Smooth muscle cell (in vitro differentiated cells): ENCODE measurements at regions not wholly inside any gene's neighbourhood (a gene's known extent, or its start where the extent isn't known, plus 50 kb on each side); places are given as distances from the start of the nearest gene placed in this dataset.

Experiments
- DNase-seq: peaks from one replicate; lab custom pipeline; 2025; ENCODE audit not compliant: unreplicated experiment; lab: John Stamatoyannopoulos, UW
- H2AFZ ChIP-seq: fragments of 200-600 bp; sonication (generic); 2 replicates; pipeline ENCODE4 v1.6.0; 2016; ENCODE audit warnings: antibody characterized with exemption, low read depth, mild to moderate bottlenecking
- H3F3A ChIP-seq: fragments of 200-600 bp; sonication (generic); 2 replicates; pipeline ENCODE4 v1.6.0; 2017; ENCODE audit warnings: antibody characterized with exemption, low read depth
- H3K27ac ChIP-seq: fragments of 200-600 bp; sonication (generic); 2 replicates; pipeline ENCODE4 v1.5.1; 2016; ENCODE audit warnings: low read depth, mild to moderate bottlenecking
- H3K27me3 ChIP-seq: fragments of 200-600 bp; sonication (generic); 2 replicates; pipeline ENCODE4 v1.6.1; 2016; ENCODE audit warnings: low read depth, mild to moderate bottlenecking
- H3K36me3 ChIP-seq: fragments of 200-600 bp; sonication (generic); 2 replicates; pipeline ENCODE4 v1.5.1; 2016; ENCODE audit warnings: low read depth
- H3K4me1 ChIP-seq: fragments of 200-600 bp; sonication (generic); 2 replicates; pipeline ENCODE4 v1.5.1; 2016; ENCODE audit warnings: low read depth
- H3K4me2 ChIP-seq: fragments of 200-600 bp; sonication (generic); 2 replicates; pipeline ENCODE4 v1.6.0; 2016; ENCODE audit warnings: mild to moderate bottlenecking
- H3K4me3 ChIP-seq: fragments of 200-600 bp; sonication (generic); 2 replicates; pipeline ENCODE4 v1.5.1; 2016; ENCODE audit warnings: mild to moderate bottlenecking
- H3K79me2 ChIP-seq: fragments of 200-600 bp; sonication (generic); 2 replicates; pipeline ENCODE4 v1.6.0; 2016; ENCODE audit warnings: low read depth, mild to moderate bottlenecking
- H3K9ac ChIP-seq: fragments of 200-600 bp; sonication (generic); 2 replicates; pipeline ENCODE4 v1.6.0; 2016; ENCODE audit warnings: low read depth
- H3K9me3 ChIP-seq: fragments of 200-600 bp; sonication (generic); replicated peaks from 2 replicates; pipeline ENCODE4 v1.5.1; 2016; ENCODE audit warnings: low read depth
- H4K20me1 ChIP-seq: fragments of 200-600 bp; sonication (generic); 2 replicates; pipeline ENCODE4 v1.6.0; 2016; ENCODE audit warnings: low read depth
- CTCF ChIP-seq: fragments of 200-600 bp; sonication (generic); IDR thresholded peaks from 2 replicates; pipeline ENCODE4 v1.5.1; 2017; ENCODE audit warnings: borderline replicate concordance, mild to moderate bottlenecking, antibody characterized with exemption; ENCODE audit not compliant: insufficient read depth, poor library complexity, severe bottlenecking
- WGBS: methylation state at CpG from one replicate; pipeline ENCODE4 v1.1.7; 2016; ENCODE audit warnings: low lambda C conversion rate; 5-methylcytosine and 5-hydroxymethylcytosine counted together

DNA sequence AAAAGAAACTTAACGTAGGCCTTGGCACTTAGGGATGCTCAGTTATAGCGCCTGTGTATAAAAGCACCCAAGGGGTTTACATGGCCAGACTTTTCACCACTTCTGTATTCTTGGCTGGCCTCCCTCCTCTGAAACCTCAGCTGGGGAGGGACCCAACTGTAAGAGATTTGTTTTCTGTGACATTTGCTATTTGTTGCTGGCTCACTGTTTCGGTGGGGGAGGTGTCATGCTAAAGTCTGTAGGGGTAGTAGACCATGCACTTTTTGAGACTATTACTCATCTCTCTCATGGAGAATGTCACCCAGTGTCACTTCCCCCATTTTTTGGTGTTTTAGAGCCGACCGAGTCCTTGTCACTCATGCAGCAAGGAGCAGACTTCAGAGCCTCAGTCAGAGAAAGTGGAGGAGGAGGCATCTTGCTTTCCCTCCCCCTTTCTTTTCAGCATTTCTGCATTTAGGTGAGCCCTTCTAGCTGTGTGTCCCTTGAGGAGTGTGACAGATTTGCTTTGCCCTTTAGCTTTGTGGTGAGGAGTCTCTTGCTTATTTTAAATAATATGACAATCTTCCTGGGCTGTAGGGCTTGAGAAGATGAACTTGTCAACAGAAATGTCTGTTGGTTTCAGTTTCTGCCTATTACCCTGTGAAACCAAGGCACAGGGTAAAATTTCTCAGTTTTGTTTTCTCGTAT, 160.1 kb downstream of the FASLG start:
- Histone ChIP-seq H3K27ac (no peak overlapping the region), H3K79me2 (no peaks in the 10 kb centered on the region), H3K36me3 (no peaks in the 10 kb centered on the region), H3K9me3 (no peaks in the 10 kb centered on the region), H3K9ac (no peak overlapping the region), H3K27me3 (no peaks in the 10 kb centered on the region), H3K4me1 (no peaks in the 10 kb centered on the region), H4K20me1 (no peaks in the 10 kb centered on the region), H3K4me3 (no peak overlapping the region), H2AFZ (no peak overlapping the region), H3K4me2 (no peak overlapping the region), H3F3A (no peaks in the 10 kb centered on the region)
- DNase-seq: no peak
- TF ChIP-seq CTCF: no peak
- 75% methylated on average over 6 of the region's 6 CpGs for WGBS

GRCh38 chr1:172820475-172821158, 161.7 kb downstream of the FASLG start:
- Histone ChIP-seq H3K27me3 (no peaks in the 10 kb centered on the region), H3K9me3 (no peaks in the 10 kb centered on the region), H3K79me2 (no peaks in the 10 kb centered on the region), H2AFZ (no peak overlapping the region), H4K20me1 (no peaks in the 10 kb centered on the region), H3K4me3 (no peak overlapping the region), H3K4me1 (no peaks in the 10 kb centered on the region), H3K9ac (no peak overlapping the region), H3K4me2 (no peak overlapping the region), H3F3A (no peaks in the 10 kb centered on the region), H3K36me3 (no peaks in the 10 kb centered on the region), H3K27ac (no peak overlapping the region)
- DNase-seq: no peak
- TF ChIP-seq CTCF: no peak
- 72% methylated on average over 4 of the region's 4 CpGs for WGBS

DNA sequence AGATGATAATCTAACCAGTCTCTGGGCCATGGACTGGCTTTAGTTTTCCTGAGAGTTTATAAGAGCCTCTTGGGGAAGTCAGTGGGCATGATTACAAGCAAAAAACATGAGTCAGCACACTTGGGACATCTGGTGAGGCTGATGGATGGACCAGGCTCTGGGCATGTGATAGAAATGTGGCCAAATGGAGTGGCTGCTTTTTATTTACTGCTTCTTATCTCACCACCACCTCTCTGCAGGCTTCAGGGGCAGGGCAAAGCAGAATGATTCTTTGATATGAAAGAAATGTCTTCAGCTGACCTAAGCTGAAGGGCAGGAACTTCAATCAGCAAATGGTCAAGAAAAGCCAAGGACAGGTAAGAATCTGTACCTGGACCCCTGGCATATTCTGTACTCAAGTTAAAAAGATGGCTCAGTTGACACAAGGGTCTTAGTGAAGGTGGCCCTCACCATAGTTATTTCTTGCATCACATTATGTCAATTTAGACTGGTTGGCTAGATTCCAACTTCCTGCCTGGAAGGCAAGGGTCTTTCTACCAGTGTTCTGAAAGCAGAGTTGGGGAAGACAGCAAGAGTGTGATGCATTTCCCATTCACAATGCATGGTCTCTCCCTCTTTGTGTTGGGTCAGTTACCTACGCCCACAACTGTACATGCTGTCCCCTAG, 162.8 kb downstream of the FASLG start:
- H3K27ac ChIP-seq: peak overlapping the region; percentile 8
- no peaks in the 10 kb centered on the region for H3K27me3 ChIP-seq
- H3F3A ChIP-seq: no peaks in the 10 kb centered on the region

More for the DNA sequence above, 162.8 kb downstream of the FASLG start:
- Histone ChIP-seq H2AFZ (no peak overlapping the region), H3K4me3 (no peak overlapping the region), H3K4me2 (no peak overlapping the region), H3K36me3 (no peaks in the 10 kb centered on the region), H4K20me1 (no peaks in the 10 kb centered on the region), H3K79me2 (no peaks in the 10 kb centered on the region), H3K9me3 (no peaks in the 10 kb centered on the region), H3K9ac (no peak overlapping the region), H3K4me1 (no peaks in the 10 kb centered on the region)
- DNase-seq: no peak
- TF ChIP-seq CTCF: no peak
- WGBS: 100% methylated on average over 1 of the region's 1 CpG
